Left colon (tissue), 2 donors: ENCODE measurements at regions not wholly inside any gene's neighbourhood (a gene's known extent, or its start where the extent isn't known, plus 50 kb on each side); places are given as distances from the start of the nearest gene placed in this dataset.
"Not testable (repeated sequence)": the region's sequence is repeated elsewhere in the genome, so short reads cannot be mapped to it uniquely, and the experiment has no call there.

ENCODE experiments used
- ATAC-seq: fragments of 200-7000 bp; cut with Tn5 transposase; one replicate; pipeline ENCODE4 v1.9.1; 2020; ENCODE audit warnings: mild to moderate bottlenecking, moderate library complexity
- DNase-seq, 2 donors: peaks; one replicate each; pipeline ENCODE4 v3.0.0-alpha.2; 2020
- intact Hi-C, 2 donors: fragments of 100-400 bp; cut with DNase I in 1 of 2; cut with micrococcal nuclease in 1 of 2; formaldehyde crosslinking; loops; one replicate each; pipeline versions ENCODE4 v1.11.2 to v1.14.0; 2022; cut with DNase I, micrococcal nuclease
- donor health status: DM: no; HTN: no; CAD: no.
- donor health status: DM: yes; HTN: yes; CAD: no.

DNA sequence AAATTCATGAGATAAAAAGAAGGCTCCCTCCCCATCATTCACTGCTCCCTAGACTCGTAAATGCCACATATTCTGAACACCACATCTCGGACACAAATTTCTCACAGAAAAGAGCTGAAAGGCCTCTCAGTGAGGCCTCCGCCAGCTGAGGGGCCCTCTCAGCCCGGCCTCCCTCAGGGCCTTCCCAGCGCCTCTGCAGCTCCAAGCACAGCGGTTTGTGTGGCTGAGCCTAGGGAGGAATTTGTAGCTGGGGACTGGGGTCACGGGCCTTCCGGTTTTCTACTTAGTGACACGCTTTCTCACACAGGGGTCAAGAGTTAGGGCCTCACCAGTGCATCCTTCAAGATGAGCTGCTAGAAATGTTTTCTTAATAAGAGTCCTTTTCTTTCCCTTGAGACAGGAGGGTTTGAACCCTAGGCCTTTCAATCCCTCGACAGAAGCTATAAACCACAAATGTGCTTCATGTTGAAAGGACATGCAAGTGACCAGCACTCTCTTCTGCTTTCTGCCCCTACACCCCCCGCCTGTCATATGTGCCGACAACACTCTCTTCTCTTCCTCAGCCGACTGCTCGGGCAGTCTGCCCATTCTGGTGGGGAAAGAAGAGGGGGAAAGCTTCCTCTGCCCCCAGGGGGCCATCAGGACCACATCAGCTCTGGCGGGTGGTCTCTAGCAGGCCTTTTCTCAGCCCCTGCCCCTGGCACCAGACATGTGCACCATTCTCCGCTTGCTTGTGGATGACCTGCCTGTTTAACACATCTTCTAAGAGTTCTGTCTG lies 104.9 kb downstream of the CHIC2 start:
- intact Hi-C loops = no loop called here
- no peak for DNase-seq
- no peak for ATAC-seq

DNA sequence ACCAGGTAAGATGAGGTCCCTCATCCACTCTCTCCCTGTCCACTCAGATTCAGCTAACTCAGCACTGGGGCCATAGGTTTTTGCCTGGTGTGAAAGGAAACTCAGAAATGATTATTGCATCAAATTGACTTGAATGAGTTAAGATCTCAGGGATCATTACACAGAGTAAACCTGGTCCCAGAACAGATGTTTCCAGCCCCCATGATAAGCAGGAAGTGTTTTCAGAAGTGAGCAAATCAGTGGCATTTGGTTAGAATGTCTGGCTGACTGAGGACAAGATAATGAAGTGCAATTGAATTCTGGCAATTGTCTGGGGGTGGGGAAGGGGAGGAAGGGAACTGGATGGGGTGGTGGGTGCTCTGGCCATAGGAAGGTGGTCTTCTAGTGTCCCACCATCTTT lies 108.0 kb downstream of the CHIC2 start:
- ATAC-seq (no peak), DNase-seq (no peak)
- intact Hi-C loops = no loop called here

DNA sequence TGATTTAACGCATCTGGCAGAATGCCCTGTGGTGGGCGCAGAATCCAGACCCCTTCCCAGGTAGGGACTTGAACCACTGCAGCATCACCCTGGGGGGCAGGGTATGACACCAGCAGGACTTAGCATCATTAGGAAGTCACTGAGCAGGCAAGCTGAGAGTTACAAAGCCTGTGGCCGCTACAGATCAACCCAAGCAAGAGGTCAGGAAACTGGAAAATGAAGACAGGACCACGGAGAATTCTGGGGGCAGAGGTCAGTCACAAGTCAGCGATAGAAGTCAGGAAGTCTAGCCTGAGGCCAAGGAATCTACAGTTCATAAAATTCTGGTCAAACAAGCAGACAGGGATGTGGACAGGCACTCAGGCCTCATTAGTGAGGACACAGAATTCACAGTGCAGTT lies 108.4 kb downstream of the CHIC2 start:
- DNase-seq = no peak
- intact Hi-C loops = no loop called here
- no peak for ATAC-seq

DNA sequence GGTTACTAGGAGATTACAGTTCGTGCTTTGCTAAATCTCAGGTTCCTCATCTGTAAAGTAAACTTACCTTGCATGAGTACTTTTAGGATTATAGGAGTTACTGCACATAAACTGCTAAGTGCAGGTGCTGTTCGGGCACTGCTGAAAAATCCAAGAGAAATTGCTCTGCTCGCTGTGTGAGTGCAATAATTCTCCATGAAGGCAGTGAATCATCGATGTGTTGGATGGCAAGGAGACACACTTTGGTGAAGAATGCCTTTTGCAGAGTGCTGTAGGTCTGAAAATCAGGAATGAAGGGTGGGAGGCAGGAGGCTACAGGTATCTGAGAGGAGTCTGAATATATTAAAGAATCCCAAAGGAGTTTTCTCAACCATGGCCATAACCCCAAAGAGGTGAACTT lies 113.0 kb downstream of the CHIC2 start:
- ATAC-seq (no peak), DNase-seq (no peak)
- intact Hi-C loops = no loop called here

DNA sequence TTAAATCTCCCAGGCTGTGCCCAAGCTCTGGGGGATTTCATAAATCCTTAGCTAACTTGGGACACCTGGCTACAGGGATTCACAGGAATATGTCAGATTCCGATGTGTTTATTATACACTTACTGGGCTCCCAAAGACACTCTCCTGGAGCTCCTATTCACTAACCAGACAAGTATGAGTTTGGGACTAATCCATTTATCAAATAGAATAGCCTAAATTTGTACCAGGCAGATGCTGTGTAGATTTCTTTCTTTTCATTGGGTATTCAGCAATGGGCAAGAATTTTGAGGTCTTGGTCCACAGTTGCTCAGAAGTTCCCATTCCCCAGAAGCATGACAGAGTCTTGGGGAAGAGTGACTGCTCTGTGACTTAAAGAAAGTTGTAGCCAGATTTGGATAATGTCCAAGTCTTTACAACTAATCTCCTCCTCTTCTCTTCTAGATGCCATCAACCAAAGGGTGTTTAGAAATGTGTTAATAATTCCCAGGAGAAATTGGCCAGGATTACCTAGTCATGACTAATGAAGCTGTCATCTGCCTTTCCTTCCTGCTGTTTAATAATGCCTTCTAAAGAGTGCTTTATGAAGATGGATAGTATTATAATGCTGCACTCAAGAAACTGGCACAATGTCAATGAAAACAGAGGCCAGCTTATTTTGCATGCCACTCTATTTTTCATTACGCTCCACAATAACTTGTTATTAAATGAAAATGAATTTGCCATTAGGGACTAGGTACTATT lies 120.9 kb downstream of the CHIC2 start:
- intact Hi-C loops = no loop called here
- DNase-seq (no peak), ATAC-seq (no peak)

DNA sequence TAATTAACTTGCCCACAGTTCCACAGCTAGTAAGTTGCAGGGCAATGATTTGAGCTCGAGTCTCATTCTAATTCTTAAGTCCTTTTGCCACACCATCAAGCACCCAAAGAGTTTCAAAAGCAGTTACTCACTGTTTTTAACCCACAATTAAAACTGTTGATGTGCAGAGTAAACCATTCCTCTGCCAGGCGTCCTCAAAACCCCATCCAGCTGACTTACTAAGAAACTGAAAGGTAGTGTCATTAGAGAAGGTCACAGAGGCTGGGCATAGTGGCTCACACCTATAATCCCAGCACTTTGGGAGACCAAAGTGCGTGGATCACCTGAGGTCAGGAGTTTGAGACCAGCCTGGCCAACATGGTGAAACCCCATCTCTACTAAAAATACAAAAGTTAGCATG lies 121.7 kb downstream of the CHIC2 start:
- intact Hi-C loops = no loop called here
- DNase-seq (no peak), ATAC-seq (no peak)

DNA sequence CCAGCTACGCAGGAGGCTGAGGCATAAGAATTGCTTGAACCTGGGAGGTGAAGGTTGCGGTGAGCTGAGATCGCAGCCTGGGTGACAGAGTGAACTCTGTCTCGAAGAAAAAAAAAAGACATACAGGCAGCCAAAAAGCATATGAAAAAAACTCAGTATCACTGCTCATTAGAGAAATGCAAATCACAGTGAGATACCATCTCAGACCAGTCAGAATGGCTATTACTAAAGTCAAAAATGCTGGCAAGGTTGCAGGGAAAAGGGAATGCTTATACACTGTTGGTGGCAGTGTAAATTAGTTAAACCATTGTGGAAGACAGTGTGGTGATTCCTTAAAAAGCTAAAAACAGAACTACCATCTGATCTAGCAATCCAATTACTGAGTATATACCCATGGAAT lies 123.1 kb downstream of the CHIC2 start:
- no peak for DNase-seq
- no peak for ATAC-seq
- intact Hi-C loops = no loop called here

DNA sequence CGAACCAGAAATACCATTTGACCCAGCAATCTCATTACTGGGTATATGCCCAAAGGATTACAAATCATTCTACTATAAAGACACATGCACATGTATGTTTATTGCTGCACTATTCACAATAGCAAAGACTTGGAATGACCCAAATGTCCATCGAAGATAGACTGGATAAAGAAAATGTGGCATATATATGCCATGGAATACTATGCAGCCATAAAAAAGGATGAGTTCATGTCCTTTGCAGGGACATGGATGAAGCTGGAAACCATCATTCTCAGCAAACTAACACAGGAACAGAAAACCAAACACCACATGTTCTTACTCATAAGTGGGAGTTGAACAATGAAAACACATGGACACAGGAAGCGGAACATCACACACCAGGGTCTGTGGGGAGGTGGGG lies 124.5 kb downstream of the CHIC2 start:
- intact Hi-C loops = not testable (repeated sequence)

DNA sequence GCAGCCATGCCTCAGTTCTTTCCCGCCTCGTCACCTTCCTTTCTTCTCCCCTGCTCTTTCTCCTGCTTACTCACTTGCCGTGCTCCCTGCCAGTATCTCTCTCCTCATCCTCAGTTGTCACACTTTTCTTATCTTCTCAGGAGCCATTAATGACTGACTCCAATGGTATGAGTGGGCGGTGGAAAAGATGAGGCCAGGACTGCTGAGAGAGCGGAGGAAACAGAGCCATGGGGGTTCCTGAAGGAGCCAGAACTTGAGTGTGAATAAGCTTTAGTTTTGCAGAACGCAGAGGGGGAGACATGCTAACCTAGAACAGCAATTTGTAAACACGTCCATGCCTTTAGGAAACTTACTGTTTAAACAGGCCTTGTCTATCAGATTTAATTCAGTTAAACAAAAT lies 126.5 kb downstream of the CHIC2 start:
- DNase-seq (no peak), ATAC-seq (no peak)
- intact Hi-C loops = no loop called here

More for the DNA sequence above, 124.5 kb downstream of the CHIC2 start:
- not testable (repeated sequence) for ATAC-seq, DNase-seq

DNA sequence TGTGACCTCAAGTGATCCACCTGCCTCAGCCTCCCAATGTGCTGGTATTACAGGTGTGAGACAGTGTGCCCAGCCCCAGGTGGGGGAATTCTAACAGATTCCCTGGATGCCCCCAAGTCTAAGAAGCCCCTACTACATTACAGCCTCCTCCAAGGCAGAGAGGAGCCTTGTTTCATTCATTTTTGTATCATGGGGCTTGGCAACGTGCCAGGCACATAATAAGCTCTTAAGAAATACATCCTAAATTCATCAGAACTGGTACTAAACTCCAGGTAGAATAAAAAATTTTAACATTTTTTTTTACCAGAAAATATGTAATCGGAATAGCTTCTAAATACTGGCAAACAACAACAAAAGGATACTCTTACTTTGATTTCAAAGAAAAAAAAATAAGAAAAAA lies 127.1 kb downstream of the CHIC2 start:
- DNase-seq (no peak), ATAC-seq (no peak)
- intact Hi-C loops = no loop called here

DNA sequence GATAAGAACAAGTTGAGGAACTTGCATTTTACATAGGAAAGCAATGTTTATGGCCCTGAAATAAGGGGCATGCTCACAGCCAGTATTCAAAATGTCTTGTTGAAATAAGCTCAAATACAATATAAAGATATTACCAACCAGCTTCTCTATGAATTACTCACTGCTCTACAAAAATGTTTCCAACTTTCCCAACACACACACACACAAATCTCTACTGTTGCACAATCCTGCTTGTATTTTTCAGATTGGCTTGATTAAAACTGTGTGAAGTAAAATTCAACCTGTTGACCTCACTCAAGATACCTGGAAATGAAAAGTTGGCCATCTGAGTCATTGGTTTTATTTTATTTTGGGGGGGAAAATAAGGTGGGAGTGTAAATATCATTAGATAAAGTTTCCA lies 128.6 kb downstream of the CHIC2 start:
- DNase-seq (no peak), ATAC-seq (no peak)
- intact Hi-C loops = no loop called here

DNA sequence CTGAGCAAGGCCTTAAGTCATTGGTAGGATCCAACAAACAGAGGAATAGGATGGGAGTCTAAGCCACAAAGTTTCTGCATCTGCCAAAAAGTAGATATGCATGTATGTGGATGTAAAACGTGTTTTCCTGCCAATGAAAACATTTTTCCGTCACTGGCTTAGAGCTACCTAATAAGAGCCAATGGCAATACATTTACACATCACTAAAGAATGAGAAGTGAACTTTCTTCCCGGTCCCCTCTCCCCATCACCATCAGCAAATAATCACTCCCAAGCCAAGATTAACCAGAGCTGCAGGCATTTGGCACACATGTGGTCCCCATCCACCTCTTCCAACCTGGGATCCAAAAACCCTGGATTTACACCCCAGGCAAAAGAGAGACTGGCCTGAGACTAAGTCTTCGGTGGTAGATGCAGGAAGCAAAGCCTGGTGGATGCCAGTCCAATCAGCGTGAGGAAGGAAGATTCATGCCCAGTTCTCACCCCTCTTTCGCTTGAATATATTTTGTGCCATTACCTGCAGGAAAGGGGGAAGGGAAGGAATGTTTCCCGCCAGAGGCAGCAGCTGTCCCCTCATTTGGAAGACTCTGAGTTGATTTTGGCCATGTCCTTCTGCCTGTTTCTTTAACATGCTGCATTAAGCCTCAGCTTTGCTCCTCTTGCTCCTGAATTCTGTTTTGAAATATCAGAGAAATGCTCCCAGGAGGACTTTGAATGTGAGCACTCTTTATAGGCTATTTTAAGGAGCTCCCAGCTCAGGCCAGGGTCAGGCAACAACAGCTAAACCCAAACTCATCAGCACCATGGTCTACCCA lies 131.4 kb downstream of the CHIC2 start:
- intact Hi-C loops = no loop called here
- ATAC-seq = no peak

DNA sequence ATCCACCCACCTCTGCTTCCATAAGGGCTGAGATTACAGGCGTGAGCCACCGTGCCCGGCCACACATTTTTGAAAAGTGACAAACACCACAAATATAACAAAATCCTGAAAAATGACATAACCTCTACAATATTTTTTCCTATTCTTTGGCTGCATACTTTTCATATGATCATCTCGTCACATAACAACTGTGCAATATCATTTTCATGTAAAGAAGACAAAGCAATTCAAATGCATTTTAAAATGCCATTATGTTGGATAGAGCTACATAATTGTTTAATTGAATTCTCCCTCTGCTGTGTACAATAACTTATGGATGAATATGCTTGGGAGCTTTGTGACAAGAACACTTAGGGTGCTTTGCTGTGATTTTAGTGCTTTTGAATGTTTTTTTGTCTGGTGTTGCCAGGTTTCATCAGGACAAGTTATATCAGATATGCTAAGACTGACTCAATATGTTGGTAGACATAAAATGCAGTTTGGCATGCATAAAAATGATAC lies 132.9 kb downstream of the CHIC2 start:
- ATAC-seq = no peak
- intact Hi-C loops = no loop called here
- no peak for DNase-seq

More for the DNA sequence above, 131.4 kb downstream of the CHIC2 start:
- no peak for DNase-seq

DNA sequence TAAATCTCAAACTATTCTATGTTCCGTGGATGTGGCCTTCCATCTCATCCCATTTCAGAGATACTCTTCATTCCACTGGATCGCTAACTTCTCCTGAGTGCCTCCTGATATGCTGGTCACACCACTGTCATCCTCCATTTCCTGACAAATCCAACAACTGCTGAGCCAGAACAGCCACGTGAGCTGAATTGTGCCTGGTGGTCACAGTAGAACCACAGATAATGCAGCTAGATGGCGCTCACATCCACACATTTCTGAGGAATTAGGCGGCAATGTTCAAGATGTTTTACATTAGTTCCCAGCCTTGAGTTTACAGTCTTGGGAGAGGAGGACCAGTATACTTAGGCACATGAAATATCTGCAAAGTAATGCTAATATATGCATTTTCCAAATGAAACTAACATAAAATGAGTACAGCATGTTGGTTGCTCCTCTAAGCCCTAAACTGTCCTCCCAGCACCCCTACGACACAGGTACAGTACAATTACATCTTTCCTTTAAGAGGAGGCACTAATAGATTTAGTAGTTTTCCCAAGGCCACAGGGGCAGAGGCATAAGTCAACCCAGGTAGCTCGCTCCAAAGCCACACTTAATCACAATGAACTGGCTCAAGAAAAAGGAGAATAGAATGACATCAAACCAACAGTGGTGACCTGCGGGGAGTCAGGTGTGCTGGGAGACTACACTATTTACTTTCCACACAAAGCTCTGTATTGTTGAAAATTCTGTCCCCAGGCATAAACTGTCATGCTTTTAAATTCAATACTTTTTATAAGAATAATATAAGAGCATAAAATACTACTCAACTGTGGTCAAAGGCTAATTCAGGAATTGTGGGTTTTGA lies 134.2 kb downstream of the CHIC2 start:
- intact Hi-C loops = loop anchor here (5.0 to 10.0 kb wide), 2 partner anchors 287 to 295 kb away; partner anchors contain the start of gene PDGFRA (in 1 of the 2)
- ATAC-seq = peak; percentile 88
- DNase-seq = peak; percentile 63 to 75

DNA sequence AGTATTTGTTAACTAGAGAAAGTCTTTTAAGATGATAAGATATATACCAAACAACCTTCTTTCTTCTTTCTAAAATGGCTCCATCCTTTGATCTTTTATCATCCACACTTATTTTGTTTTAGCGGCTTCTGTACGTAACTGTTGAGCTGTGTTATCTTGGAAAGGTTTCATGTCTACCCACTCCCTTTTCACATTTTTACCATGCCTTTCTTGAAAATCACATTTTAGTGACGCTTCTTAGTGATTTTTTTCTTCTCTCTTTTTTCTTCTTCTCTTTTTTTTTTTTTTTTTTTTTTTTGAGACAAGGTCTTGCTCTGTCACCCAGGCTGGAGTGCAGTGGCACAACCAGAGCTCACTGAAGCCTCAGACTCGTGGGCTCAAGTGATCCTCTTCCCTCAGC lies 135.1 kb downstream of the CHIC2 start:
- intact Hi-C loops = loop anchor here (5.0 to 10.0 kb wide), 2 partner anchors 288 to 295 kb away; partner anchors contain the start of gene PDGFRA (in 1 of the 2)
- DNase-seq = no peak
- ATAC-seq = no peak

DNA sequence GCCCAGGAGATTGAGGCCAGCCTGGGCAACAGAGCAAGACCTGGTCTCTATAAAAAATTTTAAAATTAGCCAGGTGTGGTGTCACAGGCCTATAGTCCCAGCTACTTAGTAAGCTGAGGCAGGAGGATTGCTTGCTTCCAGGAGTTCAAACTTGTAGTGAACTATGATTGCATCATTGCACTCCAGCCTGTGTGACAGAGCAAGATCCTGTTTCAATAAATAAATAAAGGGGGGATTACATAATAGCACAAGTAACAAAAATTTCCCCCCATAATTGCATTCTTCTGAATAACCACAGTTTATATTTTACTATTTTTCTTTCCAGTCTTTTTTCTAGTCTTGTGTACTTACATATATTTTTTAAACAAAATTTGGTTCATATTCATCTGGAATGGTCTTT lies 135.6 kb downstream of the CHIC2 start:
- ATAC-seq (no peak), DNase-seq (no peak)
- intact Hi-C loops = loop anchor here (5.0 to 10.0 kb wide), 2 partner anchors 288 to 296 kb away; partner anchors contain the start of gene PDGFRA (in 1 of the 2)

DNA sequence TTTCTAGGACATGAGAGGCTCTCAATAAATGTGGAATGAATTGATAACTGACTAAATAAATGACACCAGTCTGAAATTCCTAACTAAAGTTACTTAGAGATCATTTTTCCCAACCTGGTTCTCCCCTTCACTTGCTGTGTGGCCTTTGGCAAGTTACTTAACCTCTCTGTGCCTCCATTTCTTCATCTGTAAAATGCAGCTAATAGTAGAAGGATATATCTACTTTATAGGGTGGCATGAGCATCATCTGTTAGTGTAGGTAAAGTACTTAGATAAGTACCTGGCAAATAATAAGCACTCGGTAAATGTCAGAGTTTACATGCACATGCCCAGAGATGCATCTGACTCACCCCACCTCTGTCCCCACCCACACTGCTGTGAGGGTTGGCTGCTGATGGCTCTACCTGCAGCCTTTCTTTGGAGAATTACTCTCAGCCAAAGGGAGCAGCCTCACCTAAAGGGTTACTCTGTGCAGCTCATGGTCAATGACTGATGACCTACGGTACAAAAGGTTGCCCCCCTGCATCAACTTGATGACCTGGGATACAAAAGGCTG lies 139.3 kb downstream of the CHIC2 start:
- intact Hi-C loops = loop anchor here (5.0 to 10.0 kb wide), 2 partner anchors 292 to 300 kb away; partner anchors contain the start of gene PDGFRA (in 1 of the 2)
- DNase-seq (no peak), ATAC-seq (no peak)
